PC-3 (cell line): ENCODE measurements at regions not wholly inside any gene's neighbourhood (a gene's known extent, or its start where the extent isn't known, plus 50 kb on each side); places are given as distances from the start of the nearest gene placed in this dataset.

Experiments
- EZH2 ChIP-seq: fragments of 300-600 bp; sonication (generic); IDR thresholded peaks from one replicate; pipeline ENCODE4 v1.6.1; 2017; ENCODE audit warnings: antibody characterized with exemption, mild to moderate bottlenecking, low read length; ENCODE audit not compliant: unreplicated experiment
- TF ChIP-seq, protein P1 (sequence below): fragments of 300-600 bp; sonication (generic); conservative IDR thresholded peaks from 2 replicates; pipeline ENCODE4 v1.5.1; 2017; ENCODE audit warnings: antibody characterized with exemption, low read depth, mild to moderate bottlenecking, low read length

DNA sequence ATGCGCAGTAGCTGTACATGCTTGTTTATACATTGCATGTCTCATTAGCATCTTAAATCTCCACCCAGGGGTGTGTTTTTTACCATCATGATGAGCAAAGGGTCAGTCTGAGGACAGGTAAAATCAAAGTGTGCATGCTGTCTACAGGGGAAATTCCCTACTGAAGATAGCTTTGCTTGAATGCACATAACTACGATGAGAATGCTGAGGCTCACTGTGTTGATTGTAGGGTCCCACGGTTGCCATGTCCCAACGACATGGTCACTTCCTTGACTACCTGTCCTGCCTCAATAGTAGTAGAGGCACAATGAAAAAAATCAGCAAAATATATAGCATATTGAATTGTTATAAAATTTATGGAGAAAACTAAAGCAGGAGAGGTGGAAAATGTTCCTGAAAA lies 95.6 kb upstream of the TUSC1 start:
- no peak for TF ChIP-seq EZH2
- TF ChIP-seq, protein P1, sequence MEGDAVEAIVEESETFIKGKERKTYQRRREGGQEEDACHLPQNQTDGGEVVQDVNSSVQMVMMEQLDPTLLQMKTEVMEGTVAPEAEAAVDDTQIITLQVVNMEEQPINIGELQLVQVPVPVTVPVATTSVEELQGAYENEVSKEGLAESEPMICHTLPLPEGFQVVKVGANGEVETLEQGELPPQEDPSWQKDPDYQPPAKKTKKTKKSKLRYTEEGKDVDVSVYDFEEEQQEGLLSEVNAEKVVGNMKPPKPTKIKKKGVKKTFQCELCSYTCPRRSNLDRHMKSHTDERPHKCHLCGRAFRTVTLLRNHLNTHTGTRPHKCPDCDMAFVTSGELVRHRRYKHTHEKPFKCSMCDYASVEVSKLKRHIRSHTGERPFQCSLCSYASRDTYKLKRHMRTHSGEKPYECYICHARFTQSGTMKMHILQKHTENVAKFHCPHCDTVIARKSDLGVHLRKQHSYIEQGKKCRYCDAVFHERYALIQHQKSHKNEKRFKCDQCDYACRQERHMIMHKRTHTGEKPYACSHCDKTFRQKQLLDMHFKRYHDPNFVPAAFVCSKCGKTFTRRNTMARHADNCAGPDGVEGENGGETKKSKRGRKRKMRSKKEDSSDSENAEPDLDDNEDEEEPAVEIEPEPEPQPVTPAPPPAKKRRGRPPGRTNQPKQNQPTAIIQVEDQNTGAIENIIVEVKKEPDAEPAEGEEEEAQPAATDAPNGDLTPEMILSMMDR: no peak
